H1 (cell line): ENCODE measurements at regions not wholly inside any gene's neighbourhood (a gene's known extent, or its start where the extent isn't known, plus 50 kb on each side); places are given as distances from the start of the nearest gene placed in this dataset.

Source experiments
- CBX5 ChIP-seq: fragments of 300-800, 300-1000 bp; sonication (generic); IDR thresholded peaks from 2 replicates; pipeline ENCODE4 v1.7.1; 2016; ENCODE audit warnings: antibody characterized with exemption, low read length, low read depth
- CHD1 ChIP-seq: IDR thresholded peaks from 2 replicates; pipeline ENCODE4 v1.6.1; 2012; ENCODE audit warnings: low read depth, low read length, improper control_type of control experiment
- CHD7 ChIP-seq: fragments of 300-600 bp; sonication (generic); IDR thresholded peaks from 2 replicates; pipeline ENCODE4 v1.7.1; 2012; ENCODE audit warnings: low read length, moderate library complexity, mild to moderate bottlenecking, inconsistent platforms; ENCODE audit not compliant: insufficient replicate concordance
- EP300 ChIP-seq, 2 experiments: IDR thresholded peaks; 1 replicate in 1 of 2; 2 replicates in 1 of 2; pipeline ENCODE4 v1.6.1; 2011 to 2012; ENCODE audit warnings: low read depth in 2 of 2, low read length in 2 of 2, mild to moderate bottlenecking in 2 of 2, borderline replicate concordance in 1 of 2, inconsistent platforms in 1 of 2, moderate library complexity in 1 of 2
- SIN3A ChIP-seq, 2 experiments: IDR thresholded peaks in 1 of 2; conservative IDR thresholded peaks in 1 of 2; 2 replicates each; pipeline ENCODE4 v1.6.1; 2011 to 2012; ENCODE audit warnings: low read length in 2 of 2, improper control_type of control experiment in 1 of 2, low read depth in 1 of 2, mild to moderate bottlenecking in 1 of 2
- SP2 ChIP-seq: IDR thresholded peaks from 2 replicates; pipeline ENCODE4 v1.6.1; 2012; ENCODE audit warnings: mild to moderate bottlenecking, low read length, inconsistent platforms

GRCh38 chr9:11722957-11723356 is 970.2 kb upstream of the TYRP1 start (continued):
- TF ChIP-seq CHD7 (no peak), SIN3A (conservative IDR thresholded peaks at IDR 0.05 in 1 of 2, IDR thresholded peaks at IDR 0.05 in 1 of 2; ENCODE audit: low read depth in 1 of 2, low read length in 2 of 2) (no peak), EP300 (IDR thresholded peaks at IDR 0.05; ENCODE audit: borderline replicate concordance in 1 of 2, low read depth in 2 of 2, low read length in 2 of 2) (no peak), CHD1 (no peak), SP2 (no peak), CBX5 (no peak)
